ENCODE measurements at regions not wholly inside any gene's neighbourhood (a gene's known extent, or its start where the extent isn't known, plus 50 kb on each side); places are given as distances from the start of the nearest gene placed in this dataset.
"Not testable (repeated sequence)": the region's sequence is repeated elsewhere in the genome, so short reads cannot be mapped to it uniquely, and the experiment has no call there.

GRCh38 chr5:173667702-173668101 lies 51.3 kb upstream of the BOD1 start:
- DNase-seq = no peak

- DNase-seq = no peak
These were observed 51.9 kb upstream of the BOD1 start for GRCh38 chr5:173668245-173668800.

- no peak for DNase-seq
These were observed 52.5 kb upstream of the BOD1 start for GRCh38 chr5:173668910-173669309.

- DNase-seq = no peak
These were observed 53.0 kb upstream of the BOD1 start for GRCh38 chr5:173669483-173669882.

- no peak for DNase-seq
These were observed 53.7 kb upstream of the BOD1 start for GRCh38 chr5:173670130-173670651.

- no peak for DNase-seq
These were observed 54.3 kb upstream of the BOD1 start for GRCh38 chr5:173670791-173671120.

- no peak for DNase-seq
These were observed 54.9 kb upstream of the BOD1 start for GRCh38 chr5:173671121-173671949.

- DNase-seq = no peak
These were observed 55.7 kb upstream of the BOD1 start for GRCh38 chr5:173672166-173672565.

- DNase-seq = no peak
These were observed 56.4 kb upstream of the BOD1 start for GRCh38 chr5:173672891-173673290.

GRCh38 chr5:173673295-173674101 lies 57.0 kb upstream of the BOD1 start:
- no peak for DNase-seq

GRCh38 chr5:173675287-173675996 lies 59.0 kb upstream of the BOD1 start:
- DNase-seq = no peak

- DNase-seq = no peak
These were observed 59.9 kb upstream of the BOD1 start for GRCh38 chr5:173676375-173676774.

GRCh38 chr5:173677125-173677672 lies 60.7 kb upstream of the BOD1 start:
- DNase-seq = no peak

GRCh38 chr5:173679909-173680630 lies 63.6 kb upstream of the BOD1 start:
- DNase-seq = no peak

- no peak for DNase-seq
These were observed 64.3 kb upstream of the BOD1 start for GRCh38 chr5:173680660-173681242.

GRCh38 chr5:173682313-173682712 lies 65.9 kb upstream of the BOD1 start:
- no peak for DNase-seq

- not testable (repeated sequence) for DNase-seq
These were observed 68.1 kb upstream of the BOD1 start for GRCh38 chr5:173684535-173684934.

GRCh38 chr5:173686950-173687349 lies 70.5 kb upstream of the BOD1 start:
- DNase-seq = no peak

GRCh38 chr5:173688703-173689102 lies 72.3 kb upstream of the BOD1 start:
- DNase-seq = no peak

GRCh38 chr5:173689171-173689736 lies 72.8 kb upstream of the BOD1 start:
- no peak for DNase-seq

GRCh38 chr5:173689737-173690360 lies 73.4 kb upstream of the BOD1 start:
- DNase-seq = no peak

Measured in NCI-H446 (cell line).